ENCODE measurements at regions not wholly inside any gene's neighbourhood (a gene's known extent, or its start where the extent isn't known, plus 50 kb on each side); places are given as distances from the start of the nearest gene placed in this dataset.

DNA sequence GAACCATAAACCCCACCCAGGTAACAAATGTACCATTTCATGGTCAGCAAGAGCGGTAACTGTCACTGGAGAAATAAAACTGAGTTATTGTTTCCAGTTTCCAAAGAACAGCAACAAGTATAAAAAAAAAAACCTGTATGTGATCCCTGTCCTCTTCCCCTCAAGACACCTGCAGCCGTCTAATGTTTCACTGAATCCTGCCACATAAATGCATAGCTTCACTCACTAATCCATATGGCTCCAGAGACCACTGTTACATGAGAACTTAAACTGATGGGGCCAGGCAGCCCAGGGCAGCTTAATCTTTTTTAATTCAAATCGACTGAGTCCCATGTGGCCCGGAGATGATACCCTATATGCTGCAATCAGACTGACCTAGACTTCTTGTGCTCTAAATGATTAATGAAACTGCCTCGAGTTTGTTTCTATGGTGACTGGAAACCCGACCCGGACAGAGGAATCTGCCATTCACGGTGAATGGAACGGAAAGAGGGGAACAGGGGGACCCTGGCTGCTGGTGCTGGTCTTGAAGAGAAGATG lies 60.9 kb upstream of the SIX2 start:
- Histone ChIP-seq H3K14ac (ENCODE audit: low read length in 2 of 2) (no peak overlapping the region), H3K4me2 (ENCODE audit: low read length, poor library complexity, severe bottlenecking) (peak overlapping the region; percentile 7), H2AFZ (ENCODE audit: low read depth, low read length) (no peak overlapping the region), H3K27me3 (ENCODE audit: control insufficient read depth in 1 of 2, insufficient read depth in 1 of 2, low read length in 2 of 2) (peaks cover 0 to 89% of the 10 kb centered on the region in 2 experiments), H4K91ac (ENCODE audit: low read length) (no peak overlapping the region), H3K4ac (ENCODE audit: low read depth in 1 of 2, low read length in 2 of 2) (no peak overlapping the region), H2BK15ac (ENCODE audit: low read depth, poor library complexity, severe bottlenecking) (no peak overlapping the region), H3K9me3 (ENCODE audit: control insufficient read depth, low read length) (no peaks in the 10 kb centered on the region), H3K9ac (ENCODE audit: low read length) (no peak overlapping the region), H3K79me1 (replicated peaks; ENCODE audit: low read length, poor library complexity, severe bottlenecking) (no peaks in the 10 kb centered on the region), H4K8ac (ENCODE audit: low read length) (no peak overlapping the region), H2AK5ac (ENCODE audit: low read length, severe bottlenecking) (no peak overlapping the region), H3K36me3 (ENCODE audit: control insufficient read depth in 1 of 2, insufficient read depth in 2 of 2, low read depth in 1 of 2, low read length in 2 of 2) (no peaks in the 10 kb centered on the region), H2BK120ac (ENCODE audit: low read depth, low read length) (no peak overlapping the region), H2BK12ac (ENCODE audit: low read length in 2 of 2) (no peak overlapping the region), H3K4me1 (ENCODE audit: control insufficient read depth, insufficient read depth, low read depth, low read length) (peaks cover 7% of the 10 kb centered on the region), H3K4me3 (ENCODE audit: insufficient read depth in 1 of 2, low read depth in 1 of 2, low read length in 2 of 2) (no peak overlapping the region), H3K23ac (ENCODE audit: low read length in 2 of 2) (no peak overlapping the region), H2BK5ac (ENCODE audit: low read depth, low read length, poor library complexity, severe bottlenecking) (no peak overlapping the region), H3K27ac (ENCODE audit: low read length, poor library complexity, severe bottlenecking) (no peak overlapping the region), H3K18ac (ENCODE audit: low read depth in 1 of 2, low read length in 2 of 2) (no peak overlapping the region)
- no peak for DNase-seq
- 54% methylated on average over 9 of the region's 9 CpGs for WGBS

GRCh38 chr2:45069684-45070083 lies 60.4 kb upstream of the SIX2 start:
- no peak overlapping the region for H3K18ac ChIP-seq (ENCODE audit: low read depth in 1 of 2, low read length in 2 of 2)
- no peak overlapping the region for H2BK15ac ChIP-seq (ENCODE audit: low read depth, poor library complexity, severe bottlenecking)
- H2BK12ac ChIP-seq (ENCODE audit: low read length in 2 of 2) = no peak overlapping the region
- no peak overlapping the region for H3K27ac ChIP-seq (ENCODE audit: low read length, poor library complexity, severe bottlenecking)
- no peak overlapping the region for H3K14ac ChIP-seq (ENCODE audit: low read length in 2 of 2)
- H2AFZ ChIP-seq (ENCODE audit: low read depth, low read length) = no peak overlapping the region
- no peak overlapping the region for H3K23ac ChIP-seq (ENCODE audit: low read length in 2 of 2)
- no peak overlapping the region for H3K4me2 ChIP-seq (ENCODE audit: low read length, poor library complexity, severe bottlenecking)
- no peak for DNase-seq
- no peak overlapping the region for H2AK5ac ChIP-seq (ENCODE audit: low read length, severe bottlenecking)
- H4K91ac ChIP-seq (ENCODE audit: low read length) = no peak overlapping the region
- H3K27me3 ChIP-seq (ENCODE audit: control insufficient read depth in 1 of 2, insufficient read depth in 1 of 2, low read length in 2 of 2) = peaks cover 0 to 84% of the 10 kb centered on the region in 2 experiments
- H4K8ac ChIP-seq (ENCODE audit: low read length) = no peak overlapping the region
- no peak overlapping the region for H3K4me3 ChIP-seq (ENCODE audit: insufficient read depth in 1 of 2, low read depth in 1 of 2, low read length in 2 of 2)
- WGBS = 72% methylated on average over 5 of the region's 5 CpGs
- H2BK120ac ChIP-seq (ENCODE audit: low read depth, low read length) = no peak overlapping the region
- H3K9ac ChIP-seq (ENCODE audit: low read length) = no peak overlapping the region
- no peak overlapping the region for H2BK5ac ChIP-seq (ENCODE audit: low read depth, low read length, poor library complexity, severe bottlenecking)
- no peaks in the 10 kb centered on the region for H3K9me3 ChIP-seq (ENCODE audit: control insufficient read depth, low read length)
- no peaks in the 10 kb centered on the region for H3K79me1 ChIP-seq (replicated peaks; ENCODE audit: low read length, poor library complexity, severe bottlenecking)
- no peaks in the 10 kb centered on the region for H3K36me3 ChIP-seq (ENCODE audit: control insufficient read depth in 1 of 2, insufficient read depth in 2 of 2, low read depth in 1 of 2, low read length in 2 of 2)
- peaks cover 7% of the 10 kb centered on the region for H3K4me1 ChIP-seq (ENCODE audit: control insufficient read depth, insufficient read depth, low read depth, low read length)
- no peak overlapping the region for H3K4ac ChIP-seq (ENCODE audit: low read depth in 1 of 2, low read length in 2 of 2)

GRCh38 chr2:45068571-45069140 lies 59.4 kb upstream of the SIX2 start:
- peaks cover 7% of the 10 kb centered on the region for H3K4me1 ChIP-seq (ENCODE audit: control insufficient read depth, insufficient read depth, low read depth, low read length)
- no peak for DNase-seq
- no peak overlapping the region for H3K4ac ChIP-seq (ENCODE audit: low read depth in 1 of 2, low read length in 2 of 2)
- 66% methylated on average over 4 of the region's 9 CpGs for WGBS
- no peak overlapping the region for H2BK12ac ChIP-seq (ENCODE audit: low read length in 2 of 2)
- H3K23ac ChIP-seq (ENCODE audit: low read length in 2 of 2) = no peak overlapping the region
- no peak overlapping the region for H3K4me3 ChIP-seq (ENCODE audit: insufficient read depth in 1 of 2, low read depth in 1 of 2, low read length in 2 of 2)
- H3K9me3 ChIP-seq (ENCODE audit: control insufficient read depth, low read length) = no peaks in the 10 kb centered on the region
- no peak overlapping the region for H3K4me2 ChIP-seq (ENCODE audit: low read length, poor library complexity, severe bottlenecking)
- no peak overlapping the region for H2BK5ac ChIP-seq (ENCODE audit: low read depth, low read length, poor library complexity, severe bottlenecking)
- H3K14ac ChIP-seq (ENCODE audit: low read length in 2 of 2) = no peak overlapping the region
- no peak overlapping the region for H3K18ac ChIP-seq (ENCODE audit: low read depth in 1 of 2, low read length in 2 of 2)
- H2BK15ac ChIP-seq (ENCODE audit: low read depth, poor library complexity, severe bottlenecking) = no peak overlapping the region
- no peaks in the 10 kb centered on the region for H3K36me3 ChIP-seq (ENCODE audit: control insufficient read depth in 1 of 2, insufficient read depth in 2 of 2, low read depth in 1 of 2, low read length in 2 of 2)
- no peak overlapping the region for H4K8ac ChIP-seq (ENCODE audit: low read length)
- H2BK120ac ChIP-seq (ENCODE audit: low read depth, low read length) = no peak overlapping the region
- H4K91ac ChIP-seq (ENCODE audit: low read length) = no peak overlapping the region
- peaks cover 0 to 73% of the 10 kb centered on the region in 2 experiments for H3K27me3 ChIP-seq (ENCODE audit: control insufficient read depth in 1 of 2, insufficient read depth in 1 of 2, low read length in 2 of 2)
- no peak overlapping the region for H3K27ac ChIP-seq (ENCODE audit: low read length, poor library complexity, severe bottlenecking)
- no peaks in the 10 kb centered on the region for H3K79me1 ChIP-seq (replicated peaks; ENCODE audit: low read length, poor library complexity, severe bottlenecking)
- H3K9ac ChIP-seq (ENCODE audit: low read length) = no peak overlapping the region
- H2AFZ ChIP-seq (ENCODE audit: low read depth, low read length) = no peak overlapping the region
- no peak overlapping the region for H2AK5ac ChIP-seq (ENCODE audit: low read length, severe bottlenecking)

- no peak overlapping the region for H3K23ac ChIP-seq (ENCODE audit: low read length in 2 of 2)
- no peak overlapping the region for H2BK5ac ChIP-seq (ENCODE audit: low read depth, low read length, poor library complexity, severe bottlenecking)
- no peak for DNase-seq
- no peak overlapping the region for H2AK5ac ChIP-seq (ENCODE audit: low read length, severe bottlenecking)
- H2BK120ac ChIP-seq (ENCODE audit: low read depth, low read length) = no peak overlapping the region
- 79% methylated on average over 6 of the region's 6 CpGs for WGBS
- no peak overlapping the region for H3K9ac ChIP-seq (ENCODE audit: low read length)
- no peak overlapping the region for H4K8ac ChIP-seq (ENCODE audit: low read length)
- no peak overlapping the region for H3K18ac ChIP-seq (ENCODE audit: low read depth in 1 of 2, low read length in 2 of 2)
- H3K4me3 ChIP-seq (ENCODE audit: insufficient read depth in 1 of 2, low read depth in 1 of 2, low read length in 2 of 2) = no peak overlapping the region
- no peak overlapping the region for H3K27ac ChIP-seq (ENCODE audit: low read length, poor library complexity, severe bottlenecking)
- no peak overlapping the region for H2BK15ac ChIP-seq (ENCODE audit: low read depth, poor library complexity, severe bottlenecking)
- no peak overlapping the region for H2BK12ac ChIP-seq (ENCODE audit: low read length in 2 of 2)
- no peak overlapping the region for H4K91ac ChIP-seq (ENCODE audit: low read length)
- no peak overlapping the region for H2AFZ ChIP-seq (ENCODE audit: low read depth, low read length)
- H3K4ac ChIP-seq (ENCODE audit: low read depth in 1 of 2, low read length in 2 of 2) = no peak overlapping the region
- H3K79me1 ChIP-seq (replicated peaks; ENCODE audit: low read length, poor library complexity, severe bottlenecking) = no peaks in the 10 kb centered on the region
- no peaks in the 10 kb centered on the region for H3K36me3 ChIP-seq (ENCODE audit: control insufficient read depth in 1 of 2, insufficient read depth in 2 of 2, low read depth in 1 of 2, low read length in 2 of 2)
- H3K27me3 ChIP-seq (ENCODE audit: control insufficient read depth in 1 of 2, insufficient read depth in 1 of 2, low read length in 2 of 2) = peaks cover 0 to 67% of the 10 kb centered on the region in 2 experiments
- no peaks in the 10 kb centered on the region for H3K9me3 ChIP-seq (ENCODE audit: control insufficient read depth, low read length)
- peaks cover 7% of the 10 kb centered on the region for H3K4me1 ChIP-seq (ENCODE audit: control insufficient read depth, insufficient read depth, low read depth, low read length)
- no peak overlapping the region for H3K14ac ChIP-seq (ENCODE audit: low read length in 2 of 2)
- H3K4me2 ChIP-seq (ENCODE audit: low read length, poor library complexity, severe bottlenecking) = no peak overlapping the region
Observed at GRCh38 chr2:45067859-45068570, 58.8 kb upstream of the SIX2 start.
